ENCODE measurements at regions not wholly inside any gene's neighbourhood (a gene's known extent, or its start where the extent isn't known, plus 50 kb on each side); places are given as distances from the start of the nearest gene placed in this dataset.

DNA sequence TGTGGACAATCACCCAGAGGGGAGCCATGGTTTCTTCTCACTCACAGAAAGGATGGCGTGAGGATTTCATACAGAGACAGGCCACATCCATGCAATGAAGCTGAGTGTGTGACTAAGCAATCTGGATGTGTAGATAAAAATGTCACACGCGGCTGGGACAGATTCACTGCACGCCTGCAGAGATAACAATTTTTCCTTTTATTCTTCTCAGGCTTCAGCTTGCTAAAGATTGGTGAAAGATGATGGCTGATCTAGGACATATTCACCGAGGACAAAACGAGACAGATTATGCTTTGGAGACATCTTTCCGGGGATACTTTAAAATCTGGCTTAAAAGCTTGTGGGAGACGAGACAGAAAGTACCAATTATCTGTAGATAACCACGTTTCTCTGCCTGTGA lies 313.9 kb upstream of the TRPC7 start:
- DNase-seq, result peak; percentile 8
- POLR2A ChIA-PET, result no interaction called here
- Histone ChIP-seq H2AFZ (ENCODE audit: low read depth) (no peak overlapping the region), H3K4me1 (ENCODE audit: control insufficient read depth in 1 of 2, insufficient read depth in 2 of 2, low read depth in 1 of 2, low read length in 1 of 2) (peaks cover 0 to 2% of the 10 kb centered on the region in 2 experiments; a peak in 1 of 4 replicates), H3K9ac (no peak overlapping the region), H3K9me2 (no peaks in the 10 kb centered on the region), H3K36me3 (replicated peaks in 1 of 2; ENCODE audit: control insufficient read depth in 1 of 2, insufficient read depth in 2 of 2, low read length in 1 of 2) (no peaks in the 10 kb centered on the region), H3K9me3 (no peaks in the 10 kb centered on the region), H3K27me3 (ENCODE audit: insufficient read depth) (no peaks in the 10 kb centered on the region), H3K27ac (ENCODE audit: low read depth in 2 of 2, low read length in 1 of 2) (no peak overlapping the region), H3K79me2 (ENCODE audit: insufficient read depth) (no peaks in the 10 kb centered on the region), H3F3A (replicated peaks; ENCODE audit: insufficient read depth) (no peaks in the 10 kb centered on the region), H3K4me2 (no peak overlapping the region), H4K20me1 (ENCODE audit: insufficient read depth) (no peaks in the 10 kb centered on the region), H3K4me3 (ENCODE audit: low read depth in 2 of 2, low read length in 1 of 2) (no peak overlapping the region)
- WGBS (ENCODE audit: low lambda C conversion rate), result 14% methylated on average over 9 of the region's 9 CpGs
- CTCF ChIA-PET, result interaction anchor here (0.6 to 1.8 kb wide), 4 partner anchors 13 to 429 kb away, joined by 3 to 8 read pairs (median 4); no protein-coding TSS in a partner anchor
- TF ChIP-seq GABPA (IDR thresholded peaks at IDR 0.05; ENCODE audit: low read depth), result no peak
- TF ChIP-seq FOXM1 (IDR thresholded peaks at IDR 0.05; ENCODE audit: low read depth), result no peak
- 0 out of 2 replicates have a peak, but pooled peaks have one; percentile 24 for TF ChIP-seq GATA2 (CRISPR knock-in tag; IDR thresholded peaks at IDR 0.05)

DNA sequence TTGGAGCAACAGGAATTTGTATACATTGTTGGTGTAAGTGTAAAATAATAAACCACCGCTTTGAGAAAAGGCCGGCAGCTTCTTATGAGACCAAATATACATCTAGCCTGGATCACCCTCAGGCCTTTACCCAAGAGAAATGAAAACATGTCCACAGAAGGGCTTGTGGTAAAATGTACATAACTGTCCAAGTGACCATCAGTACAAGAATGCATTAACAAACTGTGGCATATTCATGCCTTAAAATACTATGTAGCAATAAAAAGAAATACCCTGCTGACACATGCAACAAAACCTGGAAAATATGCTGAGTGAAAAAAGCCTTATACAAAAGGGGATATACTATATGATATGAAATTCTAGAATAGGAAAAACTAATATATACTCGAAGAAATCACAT lies 311.9 kb upstream of the TRPC7 start:
- no peaks in the 10 kb centered on the region for H3K27me3 ChIP-seq (ENCODE audit: insufficient read depth)
- no peak for DNase-seq
- no peaks in the 10 kb centered on the region for H3K36me3 ChIP-seq (replicated peaks in 1 of 2; ENCODE audit: control insufficient read depth in 1 of 2, insufficient read depth in 2 of 2, low read length in 1 of 2)
- ChIA-PET CTCF (interaction anchor here (1.3 kb wide), 1 partner anchor 9 kb away, joined by 3 read pairs; no protein-coding TSS in a partner anchor), POLR2A (no interaction called here)
- no peaks in the 10 kb centered on the region for H3F3A ChIP-seq (replicated peaks; ENCODE audit: insufficient read depth)
- TF ChIP-seq, protein P1, sequence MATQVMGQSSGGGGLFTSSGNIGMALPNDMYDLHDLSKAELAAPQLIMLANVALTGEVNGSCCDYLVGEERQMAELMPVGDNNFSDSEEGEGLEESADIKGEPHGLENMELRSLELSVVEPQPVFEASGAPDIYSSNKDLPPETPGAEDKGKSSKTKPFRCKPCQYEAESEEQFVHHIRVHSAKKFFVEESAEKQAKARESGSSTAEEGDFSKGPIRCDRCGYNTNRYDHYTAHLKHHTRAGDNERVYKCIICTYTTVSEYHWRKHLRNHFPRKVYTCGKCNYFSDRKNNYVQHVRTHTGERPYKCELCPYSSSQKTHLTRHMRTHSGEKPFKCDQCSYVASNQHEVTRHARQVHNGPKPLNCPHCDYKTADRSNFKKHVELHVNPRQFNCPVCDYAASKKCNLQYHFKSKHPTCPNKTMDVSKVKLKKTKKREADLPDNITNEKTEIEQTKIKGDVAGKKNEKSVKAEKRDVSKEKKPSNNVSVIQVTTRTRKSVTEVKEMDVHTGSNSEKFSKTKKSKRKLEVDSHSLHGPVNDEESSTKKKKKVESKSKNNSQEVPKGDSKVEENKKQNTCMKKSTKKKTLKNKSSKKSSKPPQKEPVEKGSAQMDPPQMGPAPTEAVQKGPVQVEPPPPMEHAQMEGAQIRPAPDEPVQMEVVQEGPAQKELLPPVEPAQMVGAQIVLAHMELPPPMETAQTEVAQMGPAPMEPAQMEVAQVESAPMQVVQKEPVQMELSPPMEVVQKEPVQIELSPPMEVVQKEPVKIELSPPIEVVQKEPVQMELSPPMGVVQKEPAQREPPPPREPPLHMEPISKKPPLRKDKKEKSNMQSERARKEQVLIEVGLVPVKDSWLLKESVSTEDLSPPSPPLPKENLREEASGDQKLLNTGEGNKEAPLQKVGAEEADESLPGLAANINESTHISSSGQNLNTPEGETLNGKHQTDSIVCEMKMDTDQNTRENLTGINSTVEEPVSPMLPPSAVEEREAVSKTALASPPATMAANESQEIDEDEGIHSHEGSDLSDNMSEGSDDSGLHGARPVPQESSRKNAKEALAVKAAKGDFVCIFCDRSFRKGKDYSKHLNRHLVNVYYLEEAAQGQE (IDR thresholded peaks at IDR 0.05; ENCODE audit: low read depth, low read length), result no peak
- TF ChIP-seq, protein P2, sequence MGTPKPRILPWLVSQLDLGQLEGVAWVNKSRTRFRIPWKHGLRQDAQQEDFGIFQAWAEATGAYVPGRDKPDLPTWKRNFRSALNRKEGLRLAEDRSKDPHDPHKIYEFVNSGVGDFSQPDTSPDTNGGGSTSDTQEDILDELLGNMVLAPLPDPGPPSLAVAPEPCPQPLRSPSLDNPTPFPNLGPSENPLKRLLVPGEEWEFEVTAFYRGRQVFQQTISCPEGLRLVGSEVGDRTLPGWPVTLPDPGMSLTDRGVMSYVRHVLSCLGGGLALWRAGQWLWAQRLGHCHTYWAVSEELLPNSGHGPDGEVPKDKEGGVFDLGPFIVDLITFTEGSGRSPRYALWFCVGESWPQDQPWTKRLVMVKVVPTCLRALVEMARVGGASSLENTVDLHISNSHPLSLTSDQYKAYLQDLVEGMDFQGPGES (IDR thresholded peaks at IDR 0.05; ENCODE audit: low read depth, low read length), result no peak
- TF ChIP-seq POLR2AphosphoS5 (IDR thresholded peaks at IDR 0.05; ENCODE audit: low read depth, low read length) (no peak), TEAD4 (IDR thresholded peaks at IDR 0.05; ENCODE audit: borderline replicate concordance, insufficient read depth) (no peak), MXI1 (IDR thresholded peaks at IDR 0.05; ENCODE audit: low read depth, low read length) (no peak), CHD2 (IDR thresholded peaks at IDR 0.05; ENCODE audit: low read length, partially characterized antibody) (no peak), FOXJ3 (CRISPR knock-in tag; IDR thresholded peaks at IDR 0.05) (no peak), SMC3 (IDR thresholded peaks at IDR 0.05; ENCODE audit: low read depth, low read length) (no peak), NRF1 (IDR thresholded peaks at IDR 0.05; ENCODE audit: low read depth, low read length) (no peak), MEF2A (IDR thresholded peaks at IDR 0.05; ENCODE audit: borderline replicate concordance, low read depth) (no peak), GATA2 (CRISPR knock-in tag; IDR thresholded peaks at IDR 0.05) (no peak), EP300 (IDR thresholded peaks at IDR 0.05; ENCODE audit: borderline replicate concordance in 1 of 2, low read depth in 1 of 2, low read length in 1 of 2) (no peak)
- TF ChIP-seq, protein P3, sequence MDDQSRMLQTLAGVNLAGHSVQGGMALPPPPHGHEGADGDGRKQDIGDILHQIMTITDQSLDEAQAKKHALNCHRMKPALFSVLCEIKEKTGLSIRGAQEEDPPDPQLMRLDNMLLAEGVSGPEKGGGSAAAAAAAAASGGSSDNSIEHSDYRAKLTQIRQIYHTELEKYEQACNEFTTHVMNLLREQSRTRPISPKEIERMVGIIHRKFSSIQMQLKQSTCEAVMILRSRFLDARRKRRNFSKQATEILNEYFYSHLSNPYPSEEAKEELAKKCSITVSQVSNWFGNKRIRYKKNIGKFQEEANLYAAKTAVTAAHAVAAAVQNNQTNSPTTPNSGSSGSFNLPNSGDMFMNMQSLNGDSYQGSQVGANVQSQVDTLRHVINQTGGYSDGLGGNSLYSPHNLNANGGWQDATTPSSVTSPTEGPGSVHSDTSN (IDR thresholded peaks at IDR 0.05), result no peak
- TF ChIP-seq, protein P4, sequence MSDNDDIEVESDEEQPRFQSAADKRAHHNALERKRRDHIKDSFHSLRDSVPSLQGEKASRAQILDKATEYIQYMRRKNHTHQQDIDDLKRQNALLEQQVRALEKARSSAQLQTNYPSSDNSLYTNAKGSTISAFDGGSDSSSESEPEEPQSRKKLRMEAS (IDR thresholded peaks at IDR 0.05; ENCODE audit: low read depth), result no peak
- TF ChIP-seq, protein P5, sequence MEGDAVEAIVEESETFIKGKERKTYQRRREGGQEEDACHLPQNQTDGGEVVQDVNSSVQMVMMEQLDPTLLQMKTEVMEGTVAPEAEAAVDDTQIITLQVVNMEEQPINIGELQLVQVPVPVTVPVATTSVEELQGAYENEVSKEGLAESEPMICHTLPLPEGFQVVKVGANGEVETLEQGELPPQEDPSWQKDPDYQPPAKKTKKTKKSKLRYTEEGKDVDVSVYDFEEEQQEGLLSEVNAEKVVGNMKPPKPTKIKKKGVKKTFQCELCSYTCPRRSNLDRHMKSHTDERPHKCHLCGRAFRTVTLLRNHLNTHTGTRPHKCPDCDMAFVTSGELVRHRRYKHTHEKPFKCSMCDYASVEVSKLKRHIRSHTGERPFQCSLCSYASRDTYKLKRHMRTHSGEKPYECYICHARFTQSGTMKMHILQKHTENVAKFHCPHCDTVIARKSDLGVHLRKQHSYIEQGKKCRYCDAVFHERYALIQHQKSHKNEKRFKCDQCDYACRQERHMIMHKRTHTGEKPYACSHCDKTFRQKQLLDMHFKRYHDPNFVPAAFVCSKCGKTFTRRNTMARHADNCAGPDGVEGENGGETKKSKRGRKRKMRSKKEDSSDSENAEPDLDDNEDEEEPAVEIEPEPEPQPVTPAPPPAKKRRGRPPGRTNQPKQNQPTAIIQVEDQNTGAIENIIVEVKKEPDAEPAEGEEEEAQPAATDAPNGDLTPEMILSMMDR (IDR thresholded peaks at IDR 0.05), result no peak
- TF ChIP-seq, protein P6, sequence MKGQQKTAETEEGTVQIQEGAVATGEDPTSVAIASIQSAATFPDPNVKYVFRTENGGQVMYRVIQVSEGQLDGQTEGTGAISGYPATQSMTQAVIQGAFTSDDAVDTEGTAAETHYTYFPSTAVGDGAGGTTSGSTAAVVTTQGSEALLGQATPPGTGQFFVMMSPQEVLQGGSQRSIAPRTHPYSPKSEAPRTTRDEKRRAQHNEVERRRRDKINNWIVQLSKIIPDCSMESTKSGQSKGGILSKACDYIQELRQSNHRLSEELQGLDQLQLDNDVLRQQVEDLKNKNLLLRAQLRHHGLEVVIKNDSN (IDR thresholded peaks at IDR 0.05; ENCODE audit: borderline replicate concordance, low read depth), result no peak
- no peak overlapping the region for H2AFZ ChIP-seq (ENCODE audit: low read depth)
- no peak overlapping the region for H3K4me2 ChIP-seq
- no peaks in the 10 kb centered on the region for H3K79me2 ChIP-seq (ENCODE audit: insufficient read depth)
- H3K27ac ChIP-seq (ENCODE audit: low read depth in 2 of 2, low read length in 1 of 2), result no peak overlapping the region
- no peaks in the 10 kb centered on the region for H3K9me2 ChIP-seq
- no peak overlapping the region for H3K9ac ChIP-seq
- WGBS (ENCODE audit: low lambda C conversion rate), result 45% methylated on average over 3 of the region's 3 CpGs
- no peaks in the 10 kb centered on the region for H3K9me3 ChIP-seq
- peaks cover 0 to 2% of the 10 kb centered on the region in 2 experiments; a peak in 1 of 4 replicates for H3K4me1 ChIP-seq (ENCODE audit: control insufficient read depth in 1 of 2, insufficient read depth in 2 of 2, low read depth in 1 of 2, low read length in 1 of 2)
- no peak overlapping the region for H3K4me3 ChIP-seq (ENCODE audit: low read depth in 2 of 2, low read length in 1 of 2)
- H4K20me1 ChIP-seq (ENCODE audit: insufficient read depth), result no peaks in the 10 kb centered on the region

Measured in SK-N-SH (cell line).